ENCODE measurements at regions not wholly inside any gene's neighbourhood (a gene's known extent, or its start where the extent isn't known, plus 50 kb on each side); places are given as distances from the start of the nearest gene placed in this dataset.
"Not testable (repeated sequence)": the region's sequence is repeated elsewhere in the genome, so short reads cannot be mapped to it uniquely, and the experiment has no call there.

DNA sequence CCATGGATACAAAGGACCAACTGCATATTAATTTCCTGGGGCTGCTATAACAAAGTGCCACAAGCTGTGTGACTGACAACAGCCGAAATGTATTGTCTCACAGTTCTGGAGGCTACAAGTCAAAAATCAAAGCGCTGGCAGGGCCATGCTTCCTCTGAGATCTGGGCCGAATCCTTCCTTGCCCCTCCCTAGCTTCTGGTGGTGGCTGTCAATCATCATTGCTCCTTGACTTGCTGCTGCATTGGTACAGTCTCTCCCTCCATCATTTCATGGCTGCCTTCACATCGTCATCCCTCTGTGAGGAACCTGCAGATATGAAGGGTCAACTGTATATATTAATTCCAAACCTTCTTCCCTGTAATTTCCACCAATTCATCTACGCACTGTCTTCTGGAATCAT, 118.3 kb downstream of the EXOC5 start:
- peaks cover 4% of the 10 kb centered on the region for H3K27me3 Mint-ChIP-seq
- H3K4me3 Mint-ChIP-seq: no peak overlapping the region
- no peaks in the 10 kb centered on the region for H3K36me3 Mint-ChIP-seq
- H3K27ac Mint-ChIP-seq: no peak overlapping the region
- H3K4me1 Mint-ChIP-seq: no peaks in the 10 kb centered on the region
- CTCF ChIA-PET: no interaction called here
- DNase-seq: no peak
- no peaks in the 10 kb centered on the region for H3K9me3 Mint-ChIP-seq

DNA sequence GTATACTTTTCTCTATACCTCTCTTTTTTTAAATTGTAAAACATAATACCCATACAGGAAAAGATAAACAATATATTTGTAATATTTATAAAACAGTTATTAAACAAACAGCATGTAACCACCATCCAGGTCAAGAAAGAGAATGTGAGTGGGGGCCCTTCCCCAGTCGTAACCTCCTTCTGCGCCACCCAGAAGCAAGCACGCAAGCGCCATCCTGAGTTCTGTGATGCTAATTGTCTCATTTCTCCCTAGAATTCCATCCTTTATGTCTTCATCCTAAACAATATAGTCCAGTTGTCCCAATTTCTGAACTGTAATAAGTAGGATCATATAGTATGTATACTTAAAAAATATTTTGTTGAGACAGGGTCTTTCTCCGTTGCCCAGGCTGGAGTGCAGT, 129.5 kb downstream of the EXOC5 start:
- H3K4me1 Mint-ChIP-seq: no peaks in the 10 kb centered on the region
- CTCF ChIA-PET: no interaction called here
- H3K27me3 Mint-ChIP-seq: no peaks in the 10 kb centered on the region
- H3K4me3 Mint-ChIP-seq: no peak overlapping the region
- peaks cover 3% of the 10 kb centered on the region for H3K9me3 Mint-ChIP-seq
- H3K36me3 Mint-ChIP-seq: no peaks in the 10 kb centered on the region
- no peak overlapping the region for H3K27ac Mint-ChIP-seq
- DNase-seq: no peak

DNA sequence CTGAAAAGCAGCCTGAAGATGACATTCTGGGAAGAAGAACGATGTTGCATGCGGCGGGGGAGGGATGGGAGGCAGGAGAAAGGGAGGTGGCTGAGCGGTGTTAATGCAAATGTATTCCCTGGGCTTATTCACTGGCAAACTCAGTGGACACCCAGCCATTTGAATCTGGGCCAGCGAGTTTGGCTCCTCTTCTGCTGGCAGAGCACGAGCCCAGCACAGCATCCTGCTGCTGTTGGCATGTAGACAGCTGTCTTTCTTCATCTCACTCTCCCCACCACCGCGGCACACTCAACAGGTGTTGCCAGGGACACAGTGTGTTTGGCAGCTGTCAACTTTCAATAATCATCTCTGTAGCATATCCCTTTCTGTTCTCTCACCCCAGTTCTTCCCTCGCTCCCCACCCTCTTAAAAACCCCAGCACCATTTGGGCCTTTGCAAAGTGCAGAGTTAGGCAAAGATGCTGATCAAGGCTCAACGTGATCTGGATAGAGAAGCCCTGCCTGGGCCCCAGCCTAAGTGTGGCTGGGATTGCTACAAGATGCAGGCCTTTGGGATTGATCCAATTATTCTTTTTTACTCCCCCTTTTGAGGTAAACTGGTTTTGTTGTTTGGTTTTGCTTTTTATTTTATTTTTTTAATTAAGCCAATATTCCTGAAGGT, 131.9 kb downstream of the EXOC5 start:
- CTCF ChIA-PET: no interaction called here
- Mint-ChIP-seq H3K4me1 (no peaks in the 10 kb centered on the region), H3K27ac (no peak overlapping the region), H3K4me3 (no peak overlapping the region), H3K27me3 (no peaks in the 10 kb centered on the region), H3K36me3 (no peaks in the 10 kb centered on the region), H3K9me3 (peaks cover 3% of the 10 kb centered on the region)
- no peak for DNase-seq

DNA sequence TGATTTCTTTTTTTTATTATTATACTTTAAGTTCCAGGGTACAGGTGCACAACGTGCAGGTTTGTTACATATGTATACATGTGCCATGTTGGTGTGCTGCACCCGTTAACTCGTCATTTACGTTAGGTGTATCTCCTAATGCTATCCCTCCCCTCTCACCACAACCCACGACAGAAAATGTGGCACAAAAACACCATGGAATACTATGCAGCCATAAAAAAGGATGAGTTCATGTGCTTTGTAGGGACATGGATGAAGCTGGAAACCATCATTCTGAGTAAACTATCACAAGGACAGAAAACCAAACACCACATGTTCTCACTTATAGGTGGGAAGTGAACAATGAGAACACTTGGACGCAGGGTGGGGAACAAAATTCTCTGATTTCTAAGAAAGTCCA, 140.9 kb downstream of the EXOC5 start:
- CTCF ChIA-PET, H3K4me1 Mint-ChIP-seq: not testable (repeated sequence)

DNA sequence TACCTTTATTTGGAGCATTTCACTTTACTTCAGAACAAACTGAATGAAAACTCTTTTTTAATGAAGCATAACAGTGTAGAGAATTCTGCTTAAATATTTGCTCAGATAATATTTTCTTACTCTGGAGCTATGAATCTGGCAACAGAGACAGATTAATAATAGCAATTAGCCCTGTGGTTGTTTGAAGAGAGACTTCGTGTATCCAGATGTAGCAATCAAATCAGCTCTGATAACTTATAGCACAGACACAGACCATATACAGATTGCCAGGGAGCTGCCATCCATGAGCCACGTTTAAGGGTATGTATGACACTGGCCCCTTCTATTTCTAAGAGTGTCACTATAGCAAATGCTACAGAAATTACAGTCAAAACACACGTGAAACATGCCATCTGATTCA, 146.6 kb downstream of the EXOC5 start:
- H3K9me3 Mint-ChIP-seq: no peaks in the 10 kb centered on the region
- H3K27ac Mint-ChIP-seq: no peak overlapping the region
- DNase-seq: no peak
- H3K36me3 Mint-ChIP-seq: no peaks in the 10 kb centered on the region
- no peaks in the 10 kb centered on the region for H3K4me1 Mint-ChIP-seq
- CTCF ChIA-PET: no interaction called here
- peaks cover 9% of the 10 kb centered on the region for H3K27me3 Mint-ChIP-seq
- no peak overlapping the region for H3K4me3 Mint-ChIP-seq

More for the DNA sequence above, 140.9 kb downstream of the EXOC5 start:
- H3K9me3 Mint-ChIP-seq, H3K27ac Mint-ChIP-seq, H3K4me3 Mint-ChIP-seq, H3K36me3 Mint-ChIP-seq, DNase-seq, H3K27me3 Mint-ChIP-seq: not testable (repeated sequence)

DNA sequence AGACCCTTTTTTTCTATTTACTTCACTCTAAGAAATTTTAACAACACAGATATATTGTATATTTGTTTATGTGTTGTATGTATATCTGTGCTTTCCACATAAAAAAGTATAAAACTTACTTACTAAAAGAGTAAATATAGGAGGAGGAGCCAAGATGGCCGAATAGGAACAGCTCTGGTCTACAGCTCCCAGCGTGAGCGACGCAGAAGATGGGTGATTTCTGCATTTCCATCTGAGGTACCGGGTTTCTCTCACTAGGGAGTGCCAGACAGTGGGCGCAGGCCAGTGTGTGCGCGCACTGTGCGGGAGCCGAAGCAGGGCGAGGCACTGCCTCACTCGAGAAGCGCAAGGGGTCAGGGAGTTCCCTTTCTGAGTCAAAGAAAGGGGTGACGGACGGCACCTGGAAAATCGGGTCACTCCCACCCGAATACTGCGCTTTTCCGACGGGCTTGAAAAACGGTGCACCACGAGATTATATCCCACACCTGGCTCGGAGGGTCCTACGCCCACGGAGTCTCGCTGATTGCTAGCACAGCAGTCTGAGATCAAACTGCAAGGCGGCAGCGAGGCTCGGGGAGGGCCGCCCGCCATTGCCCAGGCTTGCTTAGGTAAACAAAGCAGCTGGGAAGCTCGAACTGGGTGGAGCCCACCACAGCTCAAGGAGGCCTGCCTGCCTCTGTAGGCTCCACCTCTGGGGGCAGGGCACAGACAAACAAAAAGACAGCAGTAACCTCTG, 156.5 kb downstream of the EXOC5 start:
- H3K4me3 Mint-ChIP-seq, H3K27ac Mint-ChIP-seq, H3K36me3 Mint-ChIP-seq, CTCF ChIA-PET, H3K9me3 Mint-ChIP-seq, H3K4me1 Mint-ChIP-seq, H3K27me3 Mint-ChIP-seq, DNase-seq: not testable (repeated sequence)

DNA sequence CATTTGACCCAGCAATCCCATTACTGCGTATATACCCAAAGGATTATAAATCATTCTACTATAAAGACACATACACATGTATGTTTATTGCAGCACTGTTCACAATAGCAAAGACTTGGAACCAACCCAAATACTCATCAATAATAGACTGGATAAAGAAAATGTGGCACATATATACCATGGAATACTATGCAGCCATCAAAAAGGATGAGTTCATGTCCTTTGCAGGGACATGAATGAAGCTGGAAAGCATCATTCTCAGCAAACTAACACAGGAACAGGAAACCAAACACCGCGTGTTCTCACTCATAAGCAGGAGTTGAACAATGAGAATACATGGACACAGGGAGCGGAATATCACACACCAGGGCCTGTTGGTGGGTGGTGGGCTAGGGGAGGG, 158.3 kb downstream of the EXOC5 start:
- H3K4me3 Mint-ChIP-seq, H3K36me3 Mint-ChIP-seq, H3K27ac Mint-ChIP-seq, DNase-seq, H3K4me1 Mint-ChIP-seq, H3K27me3 Mint-ChIP-seq, CTCF ChIA-PET, H3K9me3 Mint-ChIP-seq: not testable (repeated sequence)

DNA sequence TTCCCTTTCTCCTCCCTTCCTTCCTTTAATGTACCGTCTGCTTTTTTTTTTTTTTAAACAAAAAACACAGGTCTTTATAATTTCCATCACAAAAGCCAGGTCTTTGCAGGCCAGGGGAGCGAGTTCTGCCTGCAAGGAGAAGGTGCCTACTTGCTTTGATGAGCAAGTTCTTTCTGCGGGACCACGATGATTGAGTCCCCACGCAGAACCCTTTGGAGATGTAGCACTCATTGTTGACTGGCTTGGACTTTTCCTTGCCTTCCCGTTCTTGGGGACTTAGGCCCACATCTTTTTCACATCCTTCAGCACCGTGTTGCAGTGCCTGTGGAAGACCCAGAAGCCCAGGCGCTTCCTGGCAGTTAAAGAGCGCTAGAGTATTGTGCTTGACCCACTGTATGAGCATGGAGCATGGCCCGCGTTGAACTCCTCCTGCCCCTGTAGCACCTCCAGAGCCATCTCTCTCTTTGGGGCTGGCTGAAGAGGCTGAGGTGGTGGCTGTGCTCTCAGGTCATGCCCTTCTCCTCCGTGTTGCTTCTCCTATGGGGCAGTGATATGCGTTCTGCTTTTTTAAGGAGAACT, 177.6 kb downstream of the EXOC5 start:
- Mint-ChIP-seq H3K27ac (no peak overlapping the region), H3K36me3 (no peaks in the 10 kb centered on the region), H3K4me1 (no peaks in the 10 kb centered on the region), H3K4me3 (no peak overlapping the region), H3K27me3 (no peaks in the 10 kb centered on the region), H3K9me3 (peaks cover 2% of the 10 kb centered on the region)
- CTCF ChIA-PET: no interaction called here
- DNase-seq: no peak

DNA sequence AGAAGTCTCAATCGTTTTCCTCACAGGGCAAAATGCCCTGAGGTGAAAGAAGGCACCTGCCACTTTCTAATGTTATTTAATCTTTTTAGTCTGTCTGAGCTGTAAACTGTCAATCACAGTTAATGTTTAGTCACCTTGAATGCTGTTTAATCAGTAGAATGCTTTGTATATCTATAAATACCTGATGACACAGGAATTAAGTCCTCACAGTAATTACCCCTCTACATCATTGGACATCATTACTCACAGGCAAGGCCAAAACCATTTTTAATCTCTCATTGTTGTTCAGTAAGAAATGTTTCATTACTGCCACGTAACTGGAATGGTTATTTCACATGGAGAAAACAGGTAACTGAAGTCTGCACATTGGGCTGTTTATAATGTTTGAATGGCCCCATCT, 178.8 kb downstream of the EXOC5 start:
- DNase-seq: no peak
- H3K4me1 Mint-ChIP-seq: no peaks in the 10 kb centered on the region
- H3K9me3 Mint-ChIP-seq: peaks cover under 1% of the 10 kb centered on the region
- no peaks in the 10 kb centered on the region for H3K36me3 Mint-ChIP-seq
- CTCF ChIA-PET: no interaction called here
- H3K4me3 Mint-ChIP-seq: no peak overlapping the region
- no peak overlapping the region for H3K27ac Mint-ChIP-seq
- no peaks in the 10 kb centered on the region for H3K27me3 Mint-ChIP-seq

DNA sequence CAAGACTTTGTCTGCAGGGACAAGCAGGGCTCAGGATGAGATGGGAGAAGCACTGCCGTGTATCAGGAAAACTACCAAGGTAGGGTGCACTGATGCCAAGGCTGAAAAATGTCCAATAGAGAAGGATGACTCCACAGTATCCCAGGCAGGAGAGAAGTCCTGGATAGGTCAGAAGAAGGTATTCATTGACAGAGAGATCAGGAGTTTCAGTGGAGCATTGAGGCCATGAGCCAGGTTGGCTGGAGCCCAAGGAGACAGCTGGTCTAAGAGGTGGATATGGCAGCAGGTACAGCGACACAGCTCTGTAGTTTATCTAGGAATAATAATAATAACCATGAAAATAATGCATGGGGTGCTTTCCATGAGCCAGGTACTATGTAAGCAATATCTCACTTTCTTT, 180.9 kb downstream of the EXOC5 start:
- Mint-ChIP-seq H3K9me3 (no peaks in the 10 kb centered on the region), H3K4me3 (no peak overlapping the region)
- no peak for DNase-seq

DNA sequence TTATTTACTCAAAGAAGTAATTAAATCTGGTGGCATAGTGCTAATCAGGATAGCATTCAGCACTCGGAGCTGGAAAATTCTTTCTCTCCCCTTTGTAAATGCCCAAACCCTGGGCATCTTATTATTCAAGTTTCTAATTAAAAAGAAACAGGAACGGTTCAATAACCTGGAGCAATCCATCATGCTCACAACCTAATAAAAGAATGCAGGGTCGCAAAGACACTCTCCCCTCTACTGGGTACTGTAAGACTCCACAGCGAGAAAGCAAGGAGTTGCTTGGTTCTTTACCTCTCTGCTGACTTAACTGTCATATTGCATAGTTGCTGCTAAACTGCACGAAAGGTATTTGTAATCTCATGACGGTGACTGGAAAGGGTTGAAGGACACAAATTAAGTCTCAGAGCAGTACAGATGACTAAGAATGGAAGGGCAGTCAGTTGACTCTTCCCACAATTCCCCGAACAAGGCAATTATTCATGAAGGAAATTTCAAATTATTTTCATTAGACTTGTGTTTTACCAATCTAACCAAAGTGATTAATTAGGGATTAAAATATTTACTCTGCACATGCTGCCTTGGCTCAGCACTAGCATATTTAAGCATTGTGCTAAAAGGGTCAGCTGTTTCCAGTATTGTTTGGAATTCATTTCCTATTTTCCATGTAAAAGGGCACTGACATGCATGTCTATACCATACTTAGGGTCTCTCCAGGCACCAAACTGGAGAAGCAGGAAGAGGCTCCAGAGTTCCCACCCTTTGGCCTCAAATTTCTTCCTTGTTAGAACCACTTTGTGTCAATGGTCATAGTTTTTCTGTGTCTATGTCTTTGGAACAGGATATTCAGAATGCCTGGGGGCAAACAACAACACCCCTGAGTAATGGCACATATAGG, 182.2 kb downstream of the EXOC5 start:
- Mint-ChIP-seq H3K9me3 (no peaks in the 10 kb centered on the region), H3K4me1 (no peaks in the 10 kb centered on the region), H3K27me3 (no peaks in the 10 kb centered on the region), H3K4me3 (no peak overlapping the region), H3K27ac (no peak overlapping the region), H3K36me3 (no peaks in the 10 kb centered on the region)
- DNase-seq: no peak
- CTCF ChIA-PET: no interaction called here

More for the DNA sequence above, 180.9 kb downstream of the EXOC5 start:
- Mint-ChIP-seq H3K27ac (no peak overlapping the region), H3K27me3 (no peaks in the 10 kb centered on the region), H3K36me3 (no peaks in the 10 kb centered on the region), H3K4me1 (no peaks in the 10 kb centered on the region)
- CTCF ChIA-PET: no interaction called here

DNA sequence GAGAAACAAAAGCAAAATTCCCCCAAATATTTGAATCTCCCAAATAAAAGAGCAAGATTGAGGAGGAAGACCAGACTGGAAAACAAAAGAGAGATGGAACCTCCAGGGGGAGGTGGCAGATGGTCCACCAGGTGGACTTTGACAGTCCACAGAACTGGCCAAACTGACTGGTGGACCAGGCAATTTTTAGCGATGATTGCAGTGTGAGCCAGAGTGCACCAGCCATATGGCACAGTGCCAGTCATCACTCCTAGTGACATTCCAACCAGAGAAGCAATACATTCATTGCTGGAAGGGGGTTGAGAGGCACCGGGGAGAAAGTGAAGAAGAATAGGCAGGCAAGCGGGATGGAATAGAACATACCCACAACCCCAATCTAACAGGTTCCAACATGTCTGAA, 182.9 kb downstream of the EXOC5 start:
- DNase-seq: no peak
- CTCF ChIA-PET: no interaction called here
- Mint-ChIP-seq H3K4me3 (no peak overlapping the region), H3K27ac (no peak overlapping the region), H3K36me3 (no peaks in the 10 kb centered on the region), H3K4me1 (no peaks in the 10 kb centered on the region), H3K9me3 (no peaks in the 10 kb centered on the region), H3K27me3 (no peaks in the 10 kb centered on the region)

DNA sequence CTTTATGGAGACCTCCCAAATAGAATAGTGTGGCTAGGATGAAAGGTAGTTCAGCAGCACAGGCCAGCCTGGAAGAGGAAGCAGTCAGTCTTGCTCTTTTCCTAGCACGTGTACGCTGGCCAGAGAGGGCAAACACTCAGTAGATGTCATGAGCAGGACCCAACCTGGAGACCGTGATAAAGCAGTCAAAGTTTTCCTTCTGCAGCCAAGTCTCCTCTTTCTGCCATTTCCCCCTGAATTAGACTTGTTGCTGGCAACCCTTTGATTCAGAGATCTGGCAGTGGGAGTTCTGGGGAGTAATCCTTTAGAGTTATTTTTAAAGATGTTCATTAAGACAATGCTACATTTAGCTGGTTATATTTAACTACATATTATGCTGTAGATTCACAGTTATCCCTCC, 183.7 kb downstream of the EXOC5 start:
- no peak for DNase-seq
- CTCF ChIA-PET: no interaction called here
- H3K4me1 Mint-ChIP-seq: no peaks in the 10 kb centered on the region
- no peak overlapping the region for H3K4me3 Mint-ChIP-seq
- H3K9me3 Mint-ChIP-seq: no peaks in the 10 kb centered on the region
- H3K27ac Mint-ChIP-seq: no peak overlapping the region
- no peaks in the 10 kb centered on the region for H3K36me3 Mint-ChIP-seq
- H3K27me3 Mint-ChIP-seq: no peaks in the 10 kb centered on the region

DNA sequence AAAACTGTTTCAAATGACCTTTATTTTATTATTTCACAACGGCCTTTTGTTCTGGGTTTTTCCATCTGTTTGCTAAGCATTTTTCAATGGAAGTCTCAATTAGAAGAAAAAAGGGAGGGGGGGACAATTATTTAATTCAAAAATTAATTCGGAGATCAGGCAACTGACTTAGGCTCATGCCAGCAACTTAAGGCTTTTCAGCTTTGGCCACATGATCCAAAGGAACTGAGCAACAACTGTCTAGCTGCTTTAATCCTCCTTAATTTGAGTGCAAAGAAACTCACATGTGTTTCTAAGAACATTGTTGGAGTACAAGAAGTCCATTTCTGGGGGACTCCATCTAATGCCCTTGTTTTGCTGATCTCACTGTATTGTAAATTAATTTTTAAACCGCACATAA, 188.0 kb downstream of the EXOC5 start:
- Mint-ChIP-seq H3K4me3 (no peak overlapping the region), H3K9me3 (no peaks in the 10 kb centered on the region), H3K4me1 (no peaks in the 10 kb centered on the region), H3K27me3 (no peaks in the 10 kb centered on the region), H3K36me3 (no peaks in the 10 kb centered on the region), H3K27ac (no peak overlapping the region)
- CTCF ChIA-PET: interaction anchor here (0.7 kb wide), 1 partner anchor 13 kb away, joined by 3 read pairs; no protein-coding TSS in a partner anchor
- DNase-seq: no peak
